HCT116 (cell line): ENCODE measurements at regions not wholly inside any gene's neighbourhood (a gene's known extent, or its start where the extent isn't known, plus 50 kb on each side); places are given as distances from the start of the nearest gene placed in this dataset.

Experiments
- CBX3 ChIP-seq: IDR thresholded peaks from 2 replicates; pipeline ENCODE4 v1.6.1; 2012; ENCODE audit warnings: low read depth
- CEBPB ChIP-seq: IDR thresholded peaks from 2 replicates; pipeline ENCODE4 v1.6.1; 2012; ENCODE audit warnings: low read depth
- CTCF ChIP-seq, 3 experiments: fragments of 200-600 bp in 1 of 3; sonication (generic) in 1 of 3; IDR thresholded peaks in 2 of 3; conservative IDR thresholded peaks in 1 of 3; 2 replicates each; pipeline ENCODE4 v1.5.1; 2012 to 2017; ENCODE audit warnings: low read depth in 2 of 3, low read length in 2 of 3, antibody characterized with exemption in 1 of 3, borderline replicate concordance in 1 of 3, control low read depth in 1 of 3, mild to moderate bottlenecking in 1 of 3, mixed read lengths in 1 of 3, mixed run types in 1 of 3, moderate library complexity in 1 of 3; ENCODE audit not compliant: insufficient read depth in 1 of 3
- POLR2A ChIP-seq: IDR thresholded peaks from 2 replicates; pipeline ENCODE4 v1.7.0; 2011; ENCODE audit warnings: borderline replicate concordance; ENCODE audit not compliant: insufficient read depth, insufficient read length; ENCODE audit errors: extremely low read depth
- POLR2AphosphoS5 ChIP-seq: IDR thresholded peaks from 2 replicates; pipeline ENCODE4 v1.6.1; 2011; ENCODE audit warnings: mild to moderate bottlenecking, low read depth, low read length, moderate library complexity
- REST ChIP-seq: IDR thresholded peaks from 2 replicates; pipeline ENCODE4 v1.6.1; 2012; ENCODE audit warnings: low read depth
- SRF ChIP-seq: IDR thresholded peaks from 2 replicates; pipeline ENCODE4 v1.6.1; 2012; ENCODE audit warnings: low read depth
- TCF7L2 ChIP-seq: IDR thresholded peaks from 2 replicates; pipeline ENCODE4 v1.7.0; 2011; ENCODE audit warnings: borderline replicate concordance, inconsistent platforms; ENCODE audit not compliant: insufficient read depth, insufficient read length; ENCODE audit errors: extremely low read depth
- YY1 ChIP-seq: IDR thresholded peaks from 2 replicates; pipeline ENCODE4 v1.6.1; 2011; ENCODE audit warnings: low read length, low read depth, moderate library complexity, mild to moderate bottlenecking; ENCODE audit not compliant: insufficient replicate concordance; ENCODE audit errors: extremely low read depth
- ZBTB33 ChIP-seq: IDR thresholded peaks from 2 replicates; pipeline ENCODE4 v1.6.1; 2011; ENCODE audit warnings: mild to moderate bottlenecking, low read length, moderate library complexity; ENCODE audit not compliant: insufficient replicate concordance; ENCODE audit errors: extremely low read depth

GRCh38 chr6:128638817-128639216 is 118.4 kb upstream of the PTPRK start:
- TF ChIP-seq POLR2AphosphoS5 (no peak), CBX3 (no peak), POLR2A (no peak), CTCF (IDR thresholded peaks at IDR 0.05 in 2 of 3, conservative IDR thresholded peaks at IDR 0.05 in 1 of 3; ENCODE audit: borderline replicate concordance in 1 of 3, insufficient read depth in 1 of 3, low read depth in 2 of 3, low read length in 2 of 3) (no peak), YY1 (no peak), CEBPB (no peak), REST (no peak), TCF7L2 (no peak), ZBTB33 (no peak), SRF (no peak)
